OCI-LY1 (cell line): ENCODE measurements at regions not wholly inside any gene's neighbourhood (a gene's known extent, or its start where the extent isn't known, plus 50 kb on each side); places are given as distances from the start of the nearest gene placed in this dataset.

ENCODE experiments used
- CTCF ChIP-seq: fragments of 200-600 bp; sonication (generic), shearing (Covaris generic); IDR thresholded peaks from 2 replicates; pipeline ENCODE4 v1.5.1; 2017; ENCODE audit warnings: mild to moderate bottlenecking, antibody characterized with exemption, low read length, moderate library complexity, mixed read lengths
- EZH2 ChIP-seq: fragments of 200-600 bp; sonication (generic), shearing (Covaris generic); IDR thresholded peaks from 2 replicates; pipeline ENCODE4 v1.8.0; 2017; ENCODE audit warnings: borderline replicate concordance, mixed run types, mild to moderate bottlenecking, antibody characterized with exemption, low read length, moderate library complexity, mixed read lengths

GRCh38 chr9:78568774-78569173, 271.8 kb downstream of the PSAT1 start:
- TF ChIP-seq CTCF, result no peak
- TF ChIP-seq EZH2, result no peak
